CD8-positive, alpha-beta memory T cell (primary cell): ENCODE measurements at regions not wholly inside any gene's neighbourhood (a gene's known extent, or its start where the extent isn't known, plus 50 kb on each side); places are given as distances from the start of the nearest gene placed in this dataset.

Source experiments
- CTCF ChIA-PET: fragments of 350-600 bp; sonication (Branson Sonifier 250); formaldehyde crosslinking; loops from one replicate; lab custom pipeline; 2021; ENCODE audit warnings: antibody characterized with exemption; lab: Charles Lee
- POLR2A ChIA-PET: fragments of 350-600 bp; sonication (Branson Sonifier 250); formaldehyde crosslinking; loops from one replicate; lab custom pipeline; 2021; ENCODE audit warnings: antibody characterized with exemption; lab: Charles Lee
- DNase-seq, 5 donors: peaks; one replicate each; pipeline versions ENCODE4 v3.0.0 to v3.0.0-alpha.2; 2020 to 2022; ENCODE audit warnings: mixed read lengths in 1 of 5
- H3K27ac ChIP-seq: one replicate; pipeline ENCODE4 v1.7.0; 2013; ENCODE audit warnings: low read depth, mild to moderate bottlenecking, low read length, moderate library complexity
- H3K27me3 ChIP-seq: 2 replicates; pipeline ENCODE4 v1.7.0; 2013; ENCODE audit warnings: low read length, mild to moderate bottlenecking; ENCODE audit not compliant: insufficient read depth, poor library complexity, severe bottlenecking
- H3K36me3 ChIP-seq: 2 replicates; pipeline ENCODE4 v1.7.0; 2013; ENCODE audit warnings: mild to moderate bottlenecking, low read length, moderate library complexity; ENCODE audit not compliant: insufficient read depth
- H3K4me1 ChIP-seq: 2 replicates; pipeline ENCODE4 v1.7.0; 2013; ENCODE audit warnings: mild to moderate bottlenecking, low read length, moderate library complexity; ENCODE audit not compliant: insufficient read depth
- H3K4me3 ChIP-seq: 2 replicates; pipeline ENCODE4 v1.7.0; 2013; ENCODE audit warnings: mild to moderate bottlenecking, low read length
- H3K9me3 ChIP-seq: 2 replicates; pipeline ENCODE4 v1.7.0; 2013; ENCODE audit warnings: mild to moderate bottlenecking, low read length
- H3K27ac Mint-ChIP-seq, 8 donors: one replicate each; pipeline ENCODE4 v1.8.0; 2020 to 2021; ENCODE audit warnings: mixed read lengths in 8 of 8, mild to moderate bottlenecking in 6 of 8, inconsistent platforms in 3 of 8, moderate library complexity in 3 of 8
- H3K27me3 Mint-ChIP-seq, 2 donors: one replicate each; pipeline ENCODE4 v1.8.0; 2020 to 2021; ENCODE audit warnings: mixed read lengths in 2 of 2, mild to moderate bottlenecking in 1 of 2, moderate library complexity in 1 of 2
- H3K36me3 Mint-ChIP-seq, 3 donors: one replicate each; pipeline ENCODE4 v1.8.0; 2020 to 2021; ENCODE audit warnings: mixed read lengths in 3 of 3, inconsistent platforms in 1 of 3, mild to moderate bottlenecking in 1 of 3
- H3K4me1 Mint-ChIP-seq, 3 donors: one replicate each; pipeline ENCODE4 v1.8.0; 2020 to 2021; ENCODE audit warnings: mixed read lengths in 3 of 3, inconsistent platforms in 1 of 3, mild to moderate bottlenecking in 1 of 3
- H3K4me3 Mint-ChIP-seq, 7 donors: one replicate each; pipeline ENCODE4 v1.8.0; 2020 to 2021; ENCODE audit warnings: mixed read lengths in 7 of 7, mild to moderate bottlenecking in 6 of 7, moderate library complexity in 4 of 7, inconsistent platforms in 2 of 7
- H3K9me3 Mint-ChIP-seq, 5 donors: one replicate each; pipeline ENCODE4 v1.8.0; 2020 to 2022; ENCODE audit warnings: mixed read lengths in 5 of 5, mild to moderate bottlenecking in 3 of 5, moderate library complexity in 2 of 5, inconsistent platforms in 1 of 5

DNA sequence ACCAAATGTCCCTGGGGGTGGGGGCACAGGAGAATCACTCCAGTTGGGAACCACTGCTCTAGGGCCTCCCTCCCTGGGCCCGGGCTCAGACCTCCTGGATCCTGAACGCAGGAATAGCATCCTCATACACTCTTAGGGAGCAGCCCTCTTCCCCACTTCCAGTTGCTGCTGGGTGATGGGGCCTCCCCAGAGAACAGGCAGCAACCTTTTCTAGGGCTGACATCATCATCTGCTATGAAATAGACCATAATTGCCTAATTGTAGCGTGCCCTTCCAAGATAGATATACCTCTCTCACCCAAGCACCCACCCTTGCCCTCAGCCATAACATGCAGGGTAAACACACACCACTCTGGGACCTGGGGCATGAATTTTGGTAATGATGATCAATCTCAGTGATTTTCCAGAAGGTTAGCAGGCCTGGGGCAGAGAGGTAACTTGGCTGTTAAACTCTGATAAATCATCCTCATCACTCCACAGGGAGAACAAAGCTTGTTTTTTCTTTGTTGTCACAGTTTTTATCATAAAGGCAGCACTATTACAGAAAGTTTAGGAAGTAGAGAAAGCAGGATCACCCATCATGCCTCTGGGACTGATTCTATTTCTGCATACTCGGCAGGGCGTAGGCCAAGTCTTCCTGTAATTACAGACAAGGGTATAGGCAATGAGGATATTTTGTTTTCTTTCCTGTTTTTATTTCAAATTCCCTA lies 88.3 kb upstream of the PRDM11 start:
- no peaks in the 10 kb centered on the region for H3K4me1 ChIP-seq
- no peaks in the 10 kb centered on the region for H3K9me3 ChIP-seq
- no peak for DNase-seq
- Mint-ChIP-seq H3K27me3 (peaks cover 0 to 7% of the 10 kb centered on the region in 2 donors), H3K36me3 (no peaks in the 10 kb centered on the region), H3K27ac (no peak overlapping the region), H3K4me1 (peaks cover 0 to 6% (median 5%) of the 10 kb centered on the region in 3 donors), H3K9me3 (peaks cover 0 to 2% (median 0%) of the 10 kb centered on the region in 5 donors), H3K4me3 (no peak overlapping the region)
- H3K27me3 ChIP-seq, result no peaks in the 10 kb centered on the region
- no peak overlapping the region for H3K27ac ChIP-seq
- ChIA-PET POLR2A (no interaction called here), CTCF (no interaction called here)
- no peaks in the 10 kb centered on the region for H3K36me3 ChIP-seq
- H3K4me3 ChIP-seq, result no peak overlapping the region

GRCh38 chr11:45058647-45058950 lies 87.8 kb upstream of the PRDM11 start:
- no peak overlapping the region for H3K4me3 Mint-ChIP-seq
- no peak overlapping the region for H3K27ac ChIP-seq
- H3K4me1 Mint-ChIP-seq, result peaks cover 0 to 6% (median 5%) of the 10 kb centered on the region in 3 donors
- H3K9me3 ChIP-seq, result no peaks in the 10 kb centered on the region
- CTCF ChIA-PET, result no interaction called here
- DNase-seq, result no peak
- peaks cover 0 to 4% (median 2%) of the 10 kb centered on the region in 5 donors for H3K9me3 Mint-ChIP-seq
- H3K27me3 ChIP-seq, result no peaks in the 10 kb centered on the region
- H3K27ac Mint-ChIP-seq, result no peak overlapping the region
- peaks cover 0 to 3% (median 2%) of the 10 kb centered on the region in 3 donors for H3K36me3 Mint-ChIP-seq
- no peak overlapping the region for H3K4me3 ChIP-seq
- POLR2A ChIA-PET, result no interaction called here
- H3K27me3 Mint-ChIP-seq, result peaks cover 0 to 4% of the 10 kb centered on the region in 2 donors
- no peaks in the 10 kb centered on the region for H3K36me3 ChIP-seq
- H3K4me1 ChIP-seq, result no peaks in the 10 kb centered on the region

GRCh38 chr11:45060707-45061106 lies 85.7 kb upstream of the PRDM11 start:
- H3K36me3 ChIP-seq, result no peaks in the 10 kb centered on the region
- no peaks in the 10 kb centered on the region for H3K4me1 ChIP-seq
- H3K4me3 ChIP-seq, result no peak overlapping the region
- Mint-ChIP-seq H3K4me1 (peaks cover 0 to 6% (median 3%) of the 10 kb centered on the region in 3 donors), H3K9me3 (peaks cover 0 to 10% (median 5%) of the 10 kb centered on the region in 5 donors), H3K27ac (no peak overlapping the region), H3K4me3 (no peak overlapping the region), H3K27me3 (no peaks in the 10 kb centered on the region), H3K36me3 (peaks cover 0 to 16% (median 4%) of the 10 kb centered on the region in 3 donors)
- CTCF ChIA-PET, result interaction anchor here (1.3 kb wide), 1 partner anchor 20 kb away, joined by 4 read pairs; no protein-coding TSS in a partner anchor
- no peak for DNase-seq
- POLR2A ChIA-PET, result no interaction called here
- H3K9me3 ChIP-seq, result no peaks in the 10 kb centered on the region
- H3K27ac ChIP-seq, result no peak overlapping the region
- H3K27me3 ChIP-seq, result no peaks in the 10 kb centered on the region

GRCh38 chr11:45061641-45062040 lies 84.8 kb upstream of the PRDM11 start:
- no peak overlapping the region for H3K4me3 ChIP-seq
- peaks cover 0 to 12% (median 7%) of the 10 kb centered on the region in 5 donors for H3K9me3 Mint-ChIP-seq
- no peaks in the 10 kb centered on the region for H3K27me3 Mint-ChIP-seq
- peaks cover 0 to 24% (median 4%) of the 10 kb centered on the region in 3 donors for H3K36me3 Mint-ChIP-seq
- no peaks in the 10 kb centered on the region for H3K9me3 ChIP-seq
- no peak overlapping the region for H3K4me3 Mint-ChIP-seq
- ChIA-PET CTCF (interaction anchor here (1.3 kb wide), 1 partner anchor 19 kb away, joined by 4 read pairs; no protein-coding TSS in a partner anchor), POLR2A (no interaction called here)
- no peaks in the 10 kb centered on the region for H3K4me1 ChIP-seq
- no peaks in the 10 kb centered on the region for H3K36me3 ChIP-seq
- H3K27ac ChIP-seq, result no peak overlapping the region
- no peaks in the 10 kb centered on the region for H3K27me3 ChIP-seq
- H3K27ac Mint-ChIP-seq, result peak overlapping the region in 1 of 8 donors; percentile 44
- DNase-seq, result no peak
- peaks cover 0 to 6% (median 3%) of the 10 kb centered on the region in 3 donors for H3K4me1 Mint-ChIP-seq

DNA sequence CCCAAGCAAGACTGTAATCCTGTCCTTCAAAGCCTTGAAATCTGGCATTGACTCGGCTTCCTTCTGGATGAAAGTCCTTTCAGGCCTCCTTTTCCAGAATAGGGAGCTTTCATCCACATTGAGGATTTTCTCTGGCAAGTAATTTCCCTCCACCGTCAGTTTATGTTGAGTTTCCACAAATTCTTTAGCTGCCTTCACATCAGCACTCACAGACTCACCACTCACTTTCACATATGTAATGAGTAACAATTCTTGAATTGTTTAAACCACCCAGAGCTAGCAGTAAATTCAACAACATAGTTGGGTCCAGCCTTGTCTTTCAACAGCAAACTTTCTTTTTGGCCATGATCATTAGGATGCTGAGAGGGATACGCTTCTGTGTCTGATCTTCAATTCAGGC lies 84.3 kb upstream of the PRDM11 start:
- no peak overlapping the region for H3K27ac ChIP-seq
- peaks cover 0 to 6% (median 3%) of the 10 kb centered on the region in 3 donors for H3K4me1 Mint-ChIP-seq
- H3K4me3 Mint-ChIP-seq, result no peak overlapping the region
- POLR2A ChIA-PET, result no interaction called here
- H3K36me3 ChIP-seq, result no peaks in the 10 kb centered on the region
- H3K9me3 Mint-ChIP-seq, result peaks cover 0 to 15% (median 7%) of the 10 kb centered on the region in 5 donors
- no peaks in the 10 kb centered on the region for H3K27me3 Mint-ChIP-seq
- H3K36me3 Mint-ChIP-seq, result peaks cover 0 to 29% (median 4%) of the 10 kb centered on the region in 3 donors
- DNase-seq, result no peak
- CTCF ChIA-PET, result interaction anchor here (1.3 kb wide), 1 partner anchor 18 kb away, joined by 4 read pairs; no protein-coding TSS in a partner anchor
- H3K4me1 ChIP-seq, result no peaks in the 10 kb centered on the region
- H3K4me3 ChIP-seq, result no peak overlapping the region
- no peaks in the 10 kb centered on the region for H3K27me3 ChIP-seq
- H3K27ac Mint-ChIP-seq, result peak overlapping the region in 1 of 8 donors; percentile 5
- no peaks in the 10 kb centered on the region for H3K9me3 ChIP-seq

DNA sequence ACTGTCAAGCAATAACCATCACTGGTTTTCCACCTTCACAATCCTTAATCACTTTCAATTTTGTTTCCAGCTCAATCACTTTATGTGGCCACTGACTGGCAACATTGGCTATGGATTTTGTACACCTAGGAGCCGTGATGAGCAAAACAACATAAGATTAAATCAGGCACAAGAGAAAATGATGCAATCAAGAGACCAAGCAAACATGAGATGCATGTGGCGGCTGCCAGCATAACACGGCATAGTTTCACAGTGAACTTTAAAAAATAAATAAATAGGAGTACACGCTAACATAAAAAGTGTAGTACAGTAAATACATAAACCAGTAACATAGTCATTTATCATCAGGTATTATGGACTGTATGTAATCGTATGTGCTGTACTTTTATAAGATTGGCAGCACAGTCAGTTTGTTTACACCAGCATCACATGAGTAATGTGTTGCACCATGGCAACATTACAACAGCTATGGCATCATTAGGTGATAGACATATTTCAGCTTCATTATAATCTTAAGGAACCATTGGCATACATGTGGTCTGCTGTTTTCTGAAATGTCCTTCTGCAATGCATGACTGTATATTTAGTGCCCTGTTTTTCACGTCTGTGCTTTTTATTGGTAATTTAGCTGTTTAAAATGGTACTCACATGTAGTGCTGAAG lies 83.3 kb upstream of the PRDM11 start:
- ChIA-PET POLR2A (no interaction called here), CTCF (interaction anchor here (1.4 to 1.8 kb wide), 3 partner anchors 10 to 136 kb away, joined by 3 to 5 read pairs (median 4); no protein-coding TSS in a partner anchor)
- H3K36me3 Mint-ChIP-seq, result peaks cover 0 to 32% (median 5%) of the 10 kb centered on the region in 3 donors
- no peaks in the 10 kb centered on the region for H3K27me3 Mint-ChIP-seq
- H3K4me3 ChIP-seq, result no peak overlapping the region
- peaks cover 0 to 5% (median 3%) of the 10 kb centered on the region in 3 donors for H3K4me1 Mint-ChIP-seq
- H3K27ac ChIP-seq, result no peak overlapping the region
- no peak overlapping the region for H3K27ac Mint-ChIP-seq
- no peaks in the 10 kb centered on the region for H3K27me3 ChIP-seq
- no peaks in the 10 kb centered on the region for H3K4me1 ChIP-seq
- H3K4me3 Mint-ChIP-seq, result no peak overlapping the region
- DNase-seq, result no peak
- H3K36me3 ChIP-seq, result no peaks in the 10 kb centered on the region
- H3K9me3 ChIP-seq, result no peaks in the 10 kb centered on the region
- peaks cover 0 to 15% (median 7%) of the 10 kb centered on the region in 5 donors for H3K9me3 Mint-ChIP-seq

DNA sequence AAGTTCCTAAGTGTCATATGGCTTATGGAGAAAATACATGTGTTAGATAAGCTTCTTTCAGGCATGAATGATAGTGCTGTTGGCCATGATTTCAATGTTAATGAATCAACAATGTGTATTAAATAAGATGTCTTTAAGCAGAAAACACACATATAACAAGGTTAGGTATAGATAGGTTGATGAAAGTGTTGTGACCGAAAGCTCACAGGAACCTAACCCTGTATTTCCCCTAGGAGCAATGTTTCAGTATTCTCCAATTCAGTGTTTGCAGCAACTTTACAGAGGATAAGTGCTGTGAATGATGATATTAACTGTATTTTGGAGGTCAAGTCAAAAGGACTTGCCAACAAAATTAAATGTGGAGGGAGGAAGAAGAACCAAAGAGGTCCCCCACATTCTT lies 82.8 kb upstream of the PRDM11 start:
- Histone ChIP-seq H3K9me3 (no peaks in the 10 kb centered on the region), H3K36me3 (no peaks in the 10 kb centered on the region), H3K4me3 (no peak overlapping the region), H3K27me3 (no peaks in the 10 kb centered on the region), H3K27ac (no peak overlapping the region), H3K4me1 (no peaks in the 10 kb centered on the region)
- peaks cover 0 to 15% (median 7%) of the 10 kb centered on the region in 5 donors for H3K9me3 Mint-ChIP-seq
- H3K27ac Mint-ChIP-seq, result no peak overlapping the region
- CTCF ChIA-PET, result interaction anchor here (1.4 to 1.8 kb wide), 3 partner anchors 9 to 137 kb away, joined by 3 to 5 read pairs (median 4); no protein-coding TSS in a partner anchor
- H3K4me1 Mint-ChIP-seq, result no peaks in the 10 kb centered on the region
- H3K36me3 Mint-ChIP-seq, result peaks cover 0 to 34% (median 5%) of the 10 kb centered on the region in 3 donors
- DNase-seq, result no peak
- POLR2A ChIA-PET, result no interaction called here
- H3K27me3 Mint-ChIP-seq, result no peaks in the 10 kb centered on the region
- H3K4me3 Mint-ChIP-seq, result no peak overlapping the region

GRCh38 chr11:45067966-45068365 lies 78.5 kb upstream of the PRDM11 start:
- Mint-ChIP-seq H3K27me3 (no peaks in the 10 kb centered on the region), H3K36me3 (peaks cover 0 to 34% (median 5%) of the 10 kb centered on the region in 3 donors), H3K4me1 (peaks cover 6 to 7% (median 6%) of the 10 kb centered on the region in 3 donors), H3K27ac (peak overlapping the region in 1 of 8 donors; percentile 24), H3K4me3 (no peak overlapping the region), H3K9me3 (peaks cover 0 to 15% (median 5%) of the 10 kb centered on the region in 5 donors)
- no peak overlapping the region for H3K4me3 ChIP-seq
- no peak overlapping the region for H3K27ac ChIP-seq
- CTCF ChIA-PET, result interaction anchor here (1.4 to 1.6 kb wide), 2 partner anchors 12 to 35 kb away, joined by 3 to 7 read pairs; no protein-coding TSS in a partner anchor
- no peaks in the 10 kb centered on the region for H3K36me3 ChIP-seq
- H3K9me3 ChIP-seq, result no peaks in the 10 kb centered on the region
- POLR2A ChIA-PET, result interaction anchor here (1.5 kb wide), 1 partner anchor 12 kb away, joined by 4 read pairs; no protein-coding TSS in a partner anchor
- peaks cover 3% of the 10 kb centered on the region for H3K4me1 ChIP-seq
- H3K27me3 ChIP-seq, result no peaks in the 10 kb centered on the region
- no peak for DNase-seq
